Lower leg skin (tissue), 3 donors: ENCODE measurements at regions not wholly inside any gene's neighbourhood (a gene's known extent, or its start where the extent isn't known, plus 50 kb on each side); places are given as distances from the start of the nearest gene placed in this dataset.
"Not testable (repeated sequence)": the region's sequence is repeated elsewhere in the genome, so short reads cannot be mapped to it uniquely, and the experiment has no call there.

ENCODE experiments used
- POLR2A ChIP-seq, 2 donors: fragments of 450-650 bp; IDR thresholded peaks; one replicate each; pipeline ENCODE4 v1.6.1; 2016 to 2017; ENCODE audit warnings: antibody characterized with exemption in 2 of 2, mild to moderate bottlenecking in 1 of 2, moderate library complexity in 1 of 2
- TF ChIP-seq, protein P1 (sequence below), 3 donors: fragments of 450-650 bp; IDR thresholded peaks; one replicate each; pipeline ENCODE4 v1.5.1; 2016; ENCODE audit warnings: antibody characterized with exemption in 3 of 3, mild to moderate bottlenecking in 3 of 3, moderate library complexity in 2 of 3

GRCh38 chr3:31204796-31205056 lies 310.3 kb upstream of the GADL1 start:
- not testable (repeated sequence) for TF ChIP-seq POLR2A (IDR thresholded peaks at IDR 0.05)
- TF ChIP-seq, protein P1, sequence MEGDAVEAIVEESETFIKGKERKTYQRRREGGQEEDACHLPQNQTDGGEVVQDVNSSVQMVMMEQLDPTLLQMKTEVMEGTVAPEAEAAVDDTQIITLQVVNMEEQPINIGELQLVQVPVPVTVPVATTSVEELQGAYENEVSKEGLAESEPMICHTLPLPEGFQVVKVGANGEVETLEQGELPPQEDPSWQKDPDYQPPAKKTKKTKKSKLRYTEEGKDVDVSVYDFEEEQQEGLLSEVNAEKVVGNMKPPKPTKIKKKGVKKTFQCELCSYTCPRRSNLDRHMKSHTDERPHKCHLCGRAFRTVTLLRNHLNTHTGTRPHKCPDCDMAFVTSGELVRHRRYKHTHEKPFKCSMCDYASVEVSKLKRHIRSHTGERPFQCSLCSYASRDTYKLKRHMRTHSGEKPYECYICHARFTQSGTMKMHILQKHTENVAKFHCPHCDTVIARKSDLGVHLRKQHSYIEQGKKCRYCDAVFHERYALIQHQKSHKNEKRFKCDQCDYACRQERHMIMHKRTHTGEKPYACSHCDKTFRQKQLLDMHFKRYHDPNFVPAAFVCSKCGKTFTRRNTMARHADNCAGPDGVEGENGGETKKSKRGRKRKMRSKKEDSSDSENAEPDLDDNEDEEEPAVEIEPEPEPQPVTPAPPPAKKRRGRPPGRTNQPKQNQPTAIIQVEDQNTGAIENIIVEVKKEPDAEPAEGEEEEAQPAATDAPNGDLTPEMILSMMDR (IDR thresholded peaks at IDR 0.05) = not testable (repeated sequence)
